ENCODE measurements at regions not wholly inside any gene's neighbourhood (a gene's known extent, or its start where the extent isn't known, plus 50 kb on each side); places are given as distances from the start of the nearest gene placed in this dataset.

GRCh38 chr2:22801071-22801470, 583.9 kb upstream of the KLHL29 start:
- intact Hi-C loops (cut with micrococcal nuclease), result no loop called here

- intact Hi-C loops (cut with micrococcal nuclease), result no loop called here
Measured at GRCh38 chr2:22801970-22802369, 583.0 kb upstream of the KLHL29 start.

- intact Hi-C loops (cut with micrococcal nuclease), result no loop called here
Measured at GRCh38 chr2:22807872-22808271, 577.1 kb upstream of the KLHL29 start.

GRCh38 chr2:22810602-22811001, 574.4 kb upstream of the KLHL29 start:
- intact Hi-C loops (cut with micrococcal nuclease), result no loop called here

GRCh38 chr2:22812065-22812680, 572.8 kb upstream of the KLHL29 start:
- intact Hi-C loops (cut with micrococcal nuclease), result no loop called here

- intact Hi-C loops (cut with micrococcal nuclease), result no loop called here
Measured at GRCh38 chr2:22817197-22817596, 567.8 kb upstream of the KLHL29 start.

- intact Hi-C loops (cut with micrococcal nuclease), result no loop called here
Measured at GRCh38 chr2:22821458-22821857, 563.5 kb upstream of the KLHL29 start.

GRCh38 chr2:22822835-22823234, 562.1 kb upstream of the KLHL29 start:
- intact Hi-C loops (cut with micrococcal nuclease), result no loop called here

- intact Hi-C loops (cut with micrococcal nuclease), result no loop called here
Measured at GRCh38 chr2:22824618-22825017, 560.4 kb upstream of the KLHL29 start.

- intact Hi-C loops (cut with micrococcal nuclease), result no loop called here
Measured at GRCh38 chr2:22826703-22827102, 558.3 kb upstream of the KLHL29 start.

- intact Hi-C loops (cut with micrococcal nuclease), result no loop called here
Measured at GRCh38 chr2:22829791-22830190, 555.2 kb upstream of the KLHL29 start.

GRCh38 chr2:22832196-22832595, 552.8 kb upstream of the KLHL29 start:
- intact Hi-C loops (cut with micrococcal nuclease), result no loop called here

GRCh38 chr2:22838461-22838860, 546.5 kb upstream of the KLHL29 start:
- intact Hi-C loops (cut with micrococcal nuclease), result no loop called here

GRCh38 chr2:22842205-22842869, 542.6 kb upstream of the KLHL29 start:
- intact Hi-C loops (cut with micrococcal nuclease), result no loop called here

- intact Hi-C loops (cut with micrococcal nuclease), result no loop called here
Measured at GRCh38 chr2:22843919-22844537, 541.0 kb upstream of the KLHL29 start.

GRCh38 chr2:22850310-22850709, 534.7 kb upstream of the KLHL29 start:
- intact Hi-C loops (cut with micrococcal nuclease), result no loop called here

- intact Hi-C loops (cut with micrococcal nuclease), result no loop called here
Measured at GRCh38 chr2:22854588-22854987, 530.4 kb upstream of the KLHL29 start.

GRCh38 chr2:22855081-22855480, 529.9 kb upstream of the KLHL29 start:
- intact Hi-C loops (cut with micrococcal nuclease), result no loop called here

GRCh38 chr2:22855761-22856184, 529.2 kb upstream of the KLHL29 start:
- intact Hi-C loops (cut with micrococcal nuclease), result no loop called here

GRCh38 chr2:22867973-22868372, 517.0 kb upstream of the KLHL29 start:
- intact Hi-C loops (cut with micrococcal nuclease), result no loop called here

GRCh38 chr2:22878121-22878520, 506.9 kb upstream of the KLHL29 start:
- intact Hi-C loops (cut with micrococcal nuclease), result no loop called here

GRCh38 chr2:22879009-22879863, 505.7 kb upstream of the KLHL29 start:
- intact Hi-C loops (cut with micrococcal nuclease), result no loop called here
